HEK293 (cell line): ENCODE measurements at regions not wholly inside any gene's neighbourhood (a gene's known extent, or its start where the extent isn't known, plus 50 kb on each side); places are given as distances from the start of the nearest gene placed in this dataset.

Experiments used
- CTCF ChIA-PET: fragments of 350-600 bp; formaldehyde crosslinking; extraction: SDS; loops from one replicate; lab custom pipeline; 2021; ENCODE audit warnings: antibody characterized with exemption; lab: Yijun Ruan, JAX
- POLR2A ChIA-PET: fragments of 300-600 bp; formaldehyde crosslinking; extraction: SDS; loops from one replicate; lab custom pipeline; 2020; ENCODE audit warnings: antibody characterized with exemption, inconsistent platforms; lab: Yijun Ruan, JAX
- H3K27ac ChIP-seq: fragments of 200-500 bp; sonication (Bioruptor generic); 2 replicates; pipeline ENCODE4 v1.5.1; 2014; ENCODE audit warnings: low read depth, low read length, control low read depth, inconsistent platforms; ENCODE audit errors: extremely low read depth
- H3K36me3 ChIP-seq, 2 experiments: fragments of 200-500 bp in 1 of 2; sonication (Bioruptor generic) in 1 of 2; 1 replicate in 1 of 2; 2 replicates in 1 of 2; pipeline ENCODE4 v1.5.1; 2014 to 2017; ENCODE audit warnings: inconsistent platforms in 2 of 2, low read length in 2 of 2; ENCODE audit not compliant: control insufficient read depth in 2 of 2, insufficient read depth in 1 of 2
- H3K4me1 ChIP-seq: fragments of 200-500 bp; sonication (Bioruptor generic); 2 replicates; pipeline ENCODE4 v1.5.1; 2014; ENCODE audit warnings: mild to moderate bottlenecking, low read length, inconsistent platforms; ENCODE audit not compliant: control insufficient read depth, insufficient read depth
- H3K4me3 ChIP-seq: 2 replicates; pipeline ENCODE4 v1.5.1; 2011; ENCODE audit warnings: low read depth, mild to moderate bottlenecking, control low read depth, low read length, moderate library complexity
- H3K9me3 ChIP-seq: fragments of 200-500 bp; sonication (Bioruptor generic); 2 replicates; pipeline ENCODE4 v1.5.1; 2014; ENCODE audit warnings: low read depth, low read length, inconsistent platforms; ENCODE audit not compliant: control insufficient read depth, insufficient read depth
- HOXD13 ChIP-seq: sonication (generic); formaldehyde crosslinking; IDR thresholded peaks from 2 replicates; pipeline ENCODE4 v1.8.0; 2022; ENCODE audit warnings: missing genetic modification reagents, borderline replicate concordance
- KLF9 ChIP-seq: fragments of 450-650 bp; formaldehyde crosslinking; IDR thresholded peaks from 2 replicates; pipeline ENCODE4 v1.5.1; 2016; ENCODE audit warnings: missing biosample characterization, missing genetic modification characterization, low read depth
- PRDM6 ChIP-seq: fragments of 450-650 bp; formaldehyde crosslinking; IDR thresholded peaks from 2 replicates; pipeline ENCODE4 v1.5.1; 2017; ENCODE audit warnings: missing biosample characterization, missing genetic modification characterization
- ZBTB44 ChIP-seq: fragments of 450-650 bp; IDR thresholded peaks from 2 replicates; pipeline ENCODE4 v1.5.1; 2018; ENCODE audit warnings: missing biosample characterization, mild to moderate bottlenecking, missing genetic modification characterization
- ZFP37 ChIP-seq: fragments of 450-650 bp; formaldehyde crosslinking; IDR thresholded peaks from 2 replicates; pipeline ENCODE4 v1.5.1; 2016; ENCODE audit warnings: missing biosample characterization, missing genetic modification characterization
- ZNF16 ChIP-seq: fragments of 450-650 bp; formaldehyde crosslinking; IDR thresholded peaks from 2 replicates; pipeline ENCODE4 v1.5.1; 2016; ENCODE audit warnings: low read depth, missing biosample characterization, missing genetic modification characterization
- ZNF174 ChIP-seq: fragments of 450-650 bp; formaldehyde crosslinking; IDR thresholded peaks from 2 replicates; pipeline ENCODE4 v1.5.0; 2017; ENCODE audit warnings: missing biosample characterization, mild to moderate bottlenecking, missing genetic modification characterization
- ZNF214 ChIP-seq: fragments of 450-650 bp; formaldehyde crosslinking; IDR thresholded peaks from 2 replicates; pipeline ENCODE4 v1.5.1; 2017; ENCODE audit warnings: missing biosample characterization, mild to moderate bottlenecking, missing genetic modification characterization, borderline replicate concordance
- ZNF335 ChIP-seq: fragments of 450-650 bp; formaldehyde crosslinking; conservative IDR thresholded peaks from 2 replicates; pipeline ENCODE4 v1.5.1; 2016; ENCODE audit warnings: missing biosample characterization, missing genetic modification characterization
- ZNF341 ChIP-seq: fragments of 450-650 bp; formaldehyde crosslinking; IDR thresholded peaks from 2 replicates; pipeline ENCODE4; 2016; ENCODE audit warnings: low read depth, missing biosample characterization, missing genetic modification characterization
- ZNF391 ChIP-seq: fragments of 450-650 bp; formaldehyde crosslinking; IDR thresholded peaks from 2 replicates; pipeline ENCODE4 v1.5.1; 2016; ENCODE audit warnings: low read depth, missing biosample characterization, missing genetic modification characterization, borderline replicate concordance
- ZNF488 ChIP-seq: fragments of 450-650 bp; formaldehyde crosslinking; IDR thresholded peaks from 2 replicates; pipeline ENCODE4 v1.5.1; 2016; ENCODE audit warnings: missing biosample characterization, missing genetic modification characterization
- ZNF510 ChIP-seq: fragments of 450-650 bp; formaldehyde crosslinking; IDR thresholded peaks from 2 replicates; pipeline ENCODE4 v1.5.1; 2018; ENCODE audit warnings: mild to moderate bottlenecking, missing genetic modification characterization, missing biosample characterization; ENCODE audit not compliant: insufficient replicate concordance
- ZNF639 ChIP-seq: fragments of 450-650 bp; formaldehyde crosslinking; IDR thresholded peaks from 2 replicates; pipeline ENCODE4 v1.5.1; 2016; ENCODE audit warnings: missing biosample characterization, missing genetic modification characterization
- ZNF701 ChIP-seq: fragments of 450-650 bp; formaldehyde crosslinking; IDR thresholded peaks from 2 replicates; pipeline ENCODE4 v1.5.1; 2016; ENCODE audit warnings: missing biosample characterization, missing genetic modification characterization
- TF ChIP-seq, protein P1 (sequence below): IDR thresholded peaks from 2 replicates; pipeline ENCODE4 v1.6.1; 2011; ENCODE audit warnings: mild to moderate bottlenecking, low read depth, low read length, borderline replicate concordance
- TF ChIP-seq, protein P2 (sequence below): fragments of 450-650 bp; formaldehyde crosslinking; IDR thresholded peaks from 2 replicates; pipeline ENCODE4 v1.5.1; 2016; ENCODE audit warnings: missing biosample characterization, missing genetic modification characterization
- TF ChIP-seq, protein P3 (sequence below): fragments of 450-650 bp; formaldehyde crosslinking; IDR thresholded peaks from 2 replicates; pipeline ENCODE4 v1.5.1; 2017; ENCODE audit warnings: missing biosample characterization, missing genetic modification characterization

DNA sequence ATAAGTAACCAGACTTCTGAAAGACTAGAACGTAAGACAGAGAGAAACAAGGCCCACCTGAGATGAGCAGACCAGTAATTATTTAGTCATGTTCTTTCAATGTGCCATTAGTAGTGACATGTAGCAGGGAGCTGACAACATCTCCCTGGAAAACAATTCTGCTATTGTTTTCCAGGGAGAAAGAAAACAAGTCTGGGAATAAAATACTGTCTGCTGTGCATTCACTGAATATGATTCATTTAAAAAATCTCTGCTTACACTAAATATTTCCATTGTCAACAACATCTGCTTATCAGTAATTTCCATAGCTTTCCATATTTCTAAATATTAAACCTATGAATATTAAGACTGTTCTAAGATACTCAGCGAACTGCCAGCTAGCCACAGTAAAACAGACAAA lies 80.0 kb downstream of the VCAM1 start:
- no peak overlapping the region for H3K27ac ChIP-seq
- H3K9me3 ChIP-seq: no peaks in the 10 kb centered on the region
- H3K36me3 ChIP-seq: no peaks in the 10 kb centered on the region
- no peak for TF ChIP-seq ZNF214 (tag by site-specific recombination)
- TF ChIP-seq ZBTB44 (tag by site-specific recombination): no peak
- no peak for TF ChIP-seq ZNF488 (tag by site-specific recombination)
- no peak for TF ChIP-seq KLF9 (tag by site-specific recombination)
- TF ChIP-seq PRDM6 (tag by site-specific recombination): no peak
- TF ChIP-seq ZNF701 (tag by site-specific recombination): no peak
- TF ChIP-seq, protein P1, sequence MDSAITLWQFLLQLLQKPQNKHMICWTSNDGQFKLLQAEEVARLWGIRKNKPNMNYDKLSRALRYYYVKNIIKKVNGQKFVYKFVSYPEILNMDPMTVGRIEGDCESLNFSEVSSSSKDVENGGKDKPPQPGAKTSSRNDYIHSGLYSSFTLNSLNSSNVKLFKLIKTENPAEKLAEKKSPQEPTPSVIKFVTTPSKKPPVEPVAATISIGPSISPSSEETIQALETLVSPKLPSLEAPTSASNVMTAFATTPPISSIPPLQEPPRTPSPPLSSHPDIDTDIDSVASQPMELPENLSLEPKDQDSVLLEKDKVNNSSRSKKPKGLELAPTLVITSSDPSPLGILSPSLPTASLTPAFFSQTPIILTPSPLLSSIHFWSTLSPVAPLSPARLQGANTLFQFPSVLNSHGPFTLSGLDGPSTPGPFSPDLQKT: no peak
- no peak for TF ChIP-seq ZNF639 (tag by site-specific recombination)
- TF ChIP-seq, protein P2, sequence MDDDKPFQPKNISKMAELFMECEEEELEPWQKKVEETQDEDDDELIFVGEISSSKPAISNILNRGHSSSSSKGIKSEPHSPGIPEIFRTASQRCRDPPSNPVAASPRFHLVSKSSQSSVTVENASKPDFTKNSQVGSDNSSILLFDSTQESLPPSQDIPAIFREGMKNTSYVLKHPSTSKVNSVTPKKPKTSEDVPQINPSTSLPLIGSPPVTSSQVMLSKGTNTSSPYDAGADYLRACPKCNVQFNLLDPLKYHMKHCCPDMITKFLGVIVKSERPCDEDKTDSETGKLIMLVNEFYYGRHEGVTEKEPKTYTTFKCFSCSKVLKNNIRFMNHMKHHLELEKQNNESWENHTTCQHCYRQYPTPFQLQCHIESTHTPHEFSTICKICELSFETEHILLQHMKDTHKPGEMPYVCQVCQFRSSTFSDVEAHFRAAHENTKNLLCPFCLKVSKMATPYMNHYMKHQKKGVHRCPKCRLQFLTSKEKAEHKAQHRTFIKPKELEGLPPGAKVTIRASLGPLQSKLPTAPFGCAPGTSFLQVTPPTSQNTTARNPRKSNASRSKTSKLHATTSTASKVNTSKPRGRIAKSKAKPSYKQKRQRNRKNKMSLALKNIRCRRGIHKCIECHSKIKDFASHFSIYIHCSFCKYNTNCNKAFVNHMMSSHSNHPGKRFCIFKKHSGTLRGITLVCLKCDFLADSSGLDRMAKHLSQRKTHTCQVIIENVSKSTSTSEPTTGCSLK (tag by site-specific recombination): no peak
- no peak overlapping the region for H3K4me3 ChIP-seq
- CTCF ChIA-PET: interaction anchor here (0.6 to 1.4 kb wide), 2 partner anchors 9 to 75 kb away, joined by 3 to 6 read pairs; no protein-coding TSS in a partner anchor
- POLR2A ChIA-PET: no interaction called here
- H3K4me1 ChIP-seq: no peaks in the 10 kb centered on the region

DNA sequence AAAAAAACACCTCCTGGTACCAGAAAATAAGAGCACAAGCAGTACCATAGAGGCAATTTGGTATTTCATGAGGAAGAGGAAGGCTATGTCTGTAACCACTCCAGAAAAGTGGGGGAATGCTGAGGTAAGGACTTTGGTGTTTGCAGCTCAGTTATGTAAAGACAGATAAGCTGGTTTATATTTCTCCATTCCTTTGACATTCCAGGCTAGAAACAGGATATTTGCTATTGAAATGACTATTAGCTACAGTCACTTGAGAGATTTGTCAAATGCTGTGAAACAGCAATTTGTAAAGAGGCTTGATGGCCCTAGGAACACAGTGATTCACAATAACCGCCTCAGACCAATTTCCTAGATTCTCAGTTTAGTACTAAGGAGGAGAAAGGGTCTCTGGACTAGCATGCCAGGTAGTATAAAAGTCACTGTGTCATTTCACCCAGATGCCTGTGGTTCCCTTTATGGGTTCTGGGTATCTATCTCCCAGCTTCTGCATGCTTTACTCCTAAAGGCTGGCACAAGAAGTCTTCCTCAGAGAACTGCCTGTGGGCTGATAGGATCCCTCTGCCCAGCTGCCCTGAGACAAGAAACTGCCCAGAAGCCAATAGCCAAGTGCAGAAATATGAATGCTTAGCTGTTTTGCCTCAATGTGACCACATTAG lies 80.5 kb downstream of the VCAM1 start:
- no peaks in the 10 kb centered on the region for H3K4me1 ChIP-seq
- ChIA-PET CTCF (interaction anchor here (0.6 to 1.4 kb wide), 3 partner anchors 8 to 75 kb away, joined by 3 to 6 read pairs (median 3); no protein-coding TSS in a partner anchor), POLR2A (no interaction called here)
- no peaks in the 10 kb centered on the region for H3K36me3 ChIP-seq
- H3K9me3 ChIP-seq: no peaks in the 10 kb centered on the region
- H3K4me3 ChIP-seq: no peak overlapping the region
- TF ChIP-seq, protein P2 (tag by site-specific recombination): no peak
- no peak for TF ChIP-seq ZNF174 (tag by site-specific recombination)
- TF ChIP-seq ZNF510: no peak
- TF ChIP-seq ZNF341 (tag by site-specific recombination): no peak
- no peak for TF ChIP-seq ZNF391
- TF ChIP-seq, protein P3, sequence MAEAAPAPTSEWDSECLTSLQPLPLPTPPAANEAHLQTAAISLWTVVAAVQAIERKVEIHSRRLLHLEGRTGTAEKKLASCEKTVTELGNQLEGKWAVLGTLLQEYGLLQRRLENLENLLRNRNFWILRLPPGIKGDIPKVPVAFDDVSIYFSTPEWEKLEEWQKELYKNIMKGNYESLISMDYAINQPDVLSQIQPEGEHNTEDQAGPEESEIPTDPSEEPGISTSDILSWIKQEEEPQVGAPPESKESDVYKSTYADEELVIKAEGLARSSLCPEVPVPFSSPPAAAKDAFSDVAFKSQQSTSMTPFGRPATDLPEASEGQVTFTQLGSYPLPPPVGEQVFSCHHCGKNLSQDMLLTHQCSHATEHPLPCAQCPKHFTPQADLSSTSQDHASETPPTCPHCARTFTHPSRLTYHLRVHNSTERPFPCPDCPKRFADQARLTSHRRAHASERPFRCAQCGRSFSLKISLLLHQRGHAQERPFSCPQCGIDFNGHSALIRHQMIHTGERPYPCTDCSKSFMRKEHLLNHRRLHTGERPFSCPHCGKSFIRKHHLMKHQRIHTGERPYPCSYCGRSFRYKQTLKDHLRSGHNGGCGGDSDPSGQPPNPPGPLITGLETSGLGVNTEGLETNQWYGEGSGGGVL: no peak
- TF ChIP-seq HOXD13 (CRISPR knock-in tag): no peak
- TF ChIP-seq ZNF335 (tag by site-specific recombination): no peak
- no peak for TF ChIP-seq ZFP37
- TF ChIP-seq ZNF214 (tag by site-specific recombination): no peak
- TF ChIP-seq ZNF16 (tag by site-specific recombination): no peak
- H3K27ac ChIP-seq: no peak overlapping the region
